Activated naive CD4-positive, alpha-beta T cell treated with anti-CD3 and anti-CD28 coated beads, Interleukin-2, amount 50 U/mL, for 24 hours (primary cell): ENCODE measurements at regions not wholly inside any gene's neighbourhood (a gene's known extent, or its start where the extent isn't known, plus 50 kb on each side); places are given as distances from the start of the nearest gene placed in this dataset.

Source experiments
- H3K27ac Mint-ChIP-seq: one replicate; pipeline ENCODE4 v1.8.0; 2021; ENCODE audit warnings: mild to moderate bottlenecking, mixed read lengths
- H3K27me3 Mint-ChIP-seq: one replicate; pipeline ENCODE4 v1.8.0; 2021; ENCODE audit warnings: mixed read lengths
- H3K36me3 Mint-ChIP-seq: one replicate; pipeline ENCODE4 v1.8.0; 2021; ENCODE audit warnings: mixed read lengths
- H3K4me1 Mint-ChIP-seq: one replicate; pipeline ENCODE4 v1.8.0; 2021; ENCODE audit warnings: mixed read lengths
- H3K4me3 Mint-ChIP-seq: one replicate; pipeline ENCODE4 v1.8.0; 2021; ENCODE audit warnings: mild to moderate bottlenecking, mixed read lengths
- H3K9me3 Mint-ChIP-seq: one replicate; pipeline ENCODE4 v1.8.0; 2021; ENCODE audit warnings: mixed read lengths

DNA sequence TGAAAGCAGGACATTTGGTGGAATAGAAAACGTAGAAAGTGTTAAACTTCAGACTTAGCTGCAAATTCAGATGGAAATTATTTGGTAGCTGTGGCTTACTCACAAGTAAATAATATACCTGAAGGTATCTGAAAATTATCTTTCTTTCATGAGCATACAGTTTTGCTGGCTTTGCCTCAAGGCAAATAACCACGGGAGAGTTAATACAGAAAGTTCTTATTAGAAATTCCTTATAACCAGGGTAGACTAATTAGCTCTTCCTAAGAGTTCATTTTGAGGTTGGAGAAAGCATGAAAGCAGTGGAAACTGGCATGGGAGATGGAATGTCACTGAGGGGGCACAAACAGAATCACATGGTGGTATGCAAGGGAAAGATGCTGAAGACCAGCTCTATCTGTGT, 217.5 kb downstream of the CD83 start:
- no peak overlapping the region for H3K4me3 Mint-ChIP-seq
- peaks cover 4% of the 10 kb centered on the region for H3K9me3 Mint-ChIP-seq
- H3K27me3 Mint-ChIP-seq: no peaks in the 10 kb centered on the region
- H3K4me1 Mint-ChIP-seq: peaks cover 4% of the 10 kb centered on the region
- peaks cover 4% of the 10 kb centered on the region for H3K36me3 Mint-ChIP-seq
- H3K27ac Mint-ChIP-seq: no peak overlapping the region

DNA sequence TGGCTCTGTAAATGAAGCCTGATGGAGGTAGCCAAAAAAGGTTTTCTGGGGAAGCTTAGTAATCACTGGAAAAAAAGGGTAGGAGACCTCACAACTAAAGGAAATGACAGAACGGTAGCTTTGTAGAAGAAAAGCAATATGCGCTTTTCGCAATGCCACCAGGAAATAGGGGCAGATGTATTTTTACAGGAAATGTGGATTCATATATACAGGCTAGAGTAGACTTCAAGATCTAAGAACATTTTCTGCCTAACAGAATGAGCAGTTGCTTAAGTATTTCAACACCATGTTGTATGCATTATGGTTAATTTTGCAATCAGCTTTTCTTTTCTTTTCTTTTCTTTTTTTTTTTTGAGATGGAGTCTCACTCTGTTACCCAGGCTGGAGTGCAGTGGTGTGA, 219.6 kb downstream of the CD83 start:
- peaks cover under 1% of the 10 kb centered on the region for H3K4me1 Mint-ChIP-seq
- H3K27ac Mint-ChIP-seq: no peak overlapping the region
- H3K27me3 Mint-ChIP-seq: no peaks in the 10 kb centered on the region
- H3K36me3 Mint-ChIP-seq: peaks cover 4% of the 10 kb centered on the region
- H3K9me3 Mint-ChIP-seq: peaks cover 4% of the 10 kb centered on the region
- H3K4me3 Mint-ChIP-seq: no peak overlapping the region

DNA sequence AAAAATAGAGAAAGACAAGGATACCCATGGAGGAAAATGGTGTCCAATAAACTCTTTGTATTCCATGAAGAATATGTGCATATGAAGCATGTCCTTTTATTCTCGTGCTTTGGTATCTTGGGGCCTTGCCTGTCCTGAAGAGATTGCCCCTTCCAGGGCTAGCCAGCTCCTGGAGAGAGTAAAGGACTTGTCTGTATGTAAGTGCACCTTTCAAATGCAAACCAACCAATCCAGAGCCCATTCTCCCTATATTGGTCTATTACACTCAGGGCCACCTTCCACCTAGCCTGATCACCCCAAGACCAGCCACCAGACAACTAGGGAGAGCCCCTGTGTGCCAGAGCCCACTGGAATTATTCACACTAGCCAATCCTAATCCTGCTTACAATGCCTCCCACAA, 221.6 kb downstream of the CD83 start:
- H3K36me3 Mint-ChIP-seq: peaks cover 4% of the 10 kb centered on the region
- H3K27me3 Mint-ChIP-seq: no peaks in the 10 kb centered on the region
- H3K4me3 Mint-ChIP-seq: no peak overlapping the region
- no peaks in the 10 kb centered on the region for H3K4me1 Mint-ChIP-seq
- no peak overlapping the region for H3K27ac Mint-ChIP-seq
- peaks cover 4% of the 10 kb centered on the region for H3K9me3 Mint-ChIP-seq

DNA sequence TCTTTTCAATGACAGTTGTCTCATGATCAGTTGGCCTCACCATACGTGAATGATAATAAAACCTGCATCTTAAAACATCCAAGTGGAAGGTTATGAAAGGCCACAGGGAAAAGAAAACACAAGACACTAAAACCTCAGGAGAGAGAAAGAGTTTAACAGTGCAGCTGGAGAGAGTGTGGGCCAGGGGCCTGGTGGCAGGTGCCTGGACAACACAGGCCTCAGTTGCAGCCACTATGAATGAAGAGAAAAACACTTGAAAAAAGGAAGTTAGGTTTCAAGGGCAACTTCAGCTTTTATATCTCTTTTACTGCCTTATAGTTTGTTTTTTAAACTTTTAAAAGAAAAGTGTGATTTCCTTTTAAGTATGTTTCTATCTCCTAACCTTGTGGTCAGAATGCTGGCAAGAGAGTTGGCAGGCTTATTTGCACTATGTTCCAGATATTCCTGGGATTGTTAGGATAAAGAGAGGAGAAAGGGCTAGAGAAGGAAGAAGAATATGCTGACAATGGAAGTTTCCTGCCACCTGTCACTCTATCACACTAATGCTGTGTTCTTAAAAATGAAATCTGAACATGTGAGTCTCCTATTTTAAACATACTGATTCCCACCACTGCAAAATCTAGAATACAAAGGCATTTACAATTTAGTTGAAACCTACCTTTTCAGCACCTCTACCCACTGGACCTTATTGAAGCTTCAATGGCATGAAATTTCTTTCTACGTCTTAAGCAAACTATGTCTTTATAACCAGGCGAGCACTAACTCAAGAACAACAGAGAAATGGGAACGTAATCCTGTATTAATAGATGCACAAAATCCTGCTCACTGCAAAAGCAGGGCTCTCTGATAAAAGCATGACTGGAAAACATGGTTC, 222.4 kb downstream of the CD83 start:
- peaks cover 4% of the 10 kb centered on the region for H3K36me3 Mint-ChIP-seq
- no peak overlapping the region for H3K4me3 Mint-ChIP-seq
- peaks cover 4% of the 10 kb centered on the region for H3K9me3 Mint-ChIP-seq
- H3K27ac Mint-ChIP-seq: no peak overlapping the region
- H3K4me1 Mint-ChIP-seq: no peaks in the 10 kb centered on the region
- H3K27me3 Mint-ChIP-seq: no peaks in the 10 kb centered on the region

DNA sequence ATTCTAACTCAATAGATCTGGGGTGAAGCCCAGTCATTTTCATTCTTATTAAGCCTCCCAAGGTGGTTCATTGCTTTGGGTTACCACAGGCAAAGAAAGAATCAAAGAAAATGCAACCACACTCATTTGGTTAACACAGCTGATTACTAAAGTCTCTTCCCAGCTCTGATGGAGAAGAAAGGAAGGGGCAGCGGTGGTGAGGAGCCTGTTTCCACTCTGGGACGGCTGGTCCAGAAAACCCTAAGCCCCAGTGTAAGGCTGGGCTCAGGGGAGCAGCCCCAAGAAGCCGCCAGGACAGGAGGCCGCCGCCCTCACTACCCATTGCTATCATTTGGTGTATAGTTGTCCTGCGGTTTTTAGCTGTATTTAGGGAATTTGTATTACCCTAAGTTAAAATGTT, 226.9 kb downstream of the CD83 start:
- Mint-ChIP-seq H3K4me1 (no peaks in the 10 kb centered on the region), H3K9me3 (no peaks in the 10 kb centered on the region), H3K27ac (no peak overlapping the region), H3K27me3 (no peaks in the 10 kb centered on the region), H3K4me3 (no peak overlapping the region), H3K36me3 (no peaks in the 10 kb centered on the region)

DNA sequence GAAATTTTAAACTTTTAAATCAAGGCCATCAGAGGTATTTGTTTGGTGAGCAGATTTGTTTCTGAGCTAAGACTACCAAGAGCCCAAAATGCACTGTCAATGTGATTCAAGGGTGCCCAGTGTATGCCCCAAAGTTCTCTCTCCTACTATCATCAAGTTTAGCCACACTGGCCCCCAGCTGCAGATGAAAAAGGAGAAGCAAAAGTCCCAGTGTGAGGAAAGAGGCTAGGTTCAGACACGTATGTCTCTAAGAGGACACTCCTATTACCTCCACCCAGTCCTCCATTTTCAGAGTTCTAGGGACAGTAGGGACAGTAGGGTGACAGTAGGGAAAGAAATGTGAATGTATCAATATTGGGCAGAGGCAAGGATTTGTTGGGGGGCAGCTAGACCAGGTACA, 230.8 kb downstream of the CD83 start:
- Mint-ChIP-seq H3K36me3 (no peaks in the 10 kb centered on the region), H3K27ac (peak overlapping the region; percentile 38), H3K27me3 (no peaks in the 10 kb centered on the region), H3K4me3 (no peak overlapping the region), H3K9me3 (no peaks in the 10 kb centered on the region), H3K4me1 (peaks cover 7% of the 10 kb centered on the region)

DNA sequence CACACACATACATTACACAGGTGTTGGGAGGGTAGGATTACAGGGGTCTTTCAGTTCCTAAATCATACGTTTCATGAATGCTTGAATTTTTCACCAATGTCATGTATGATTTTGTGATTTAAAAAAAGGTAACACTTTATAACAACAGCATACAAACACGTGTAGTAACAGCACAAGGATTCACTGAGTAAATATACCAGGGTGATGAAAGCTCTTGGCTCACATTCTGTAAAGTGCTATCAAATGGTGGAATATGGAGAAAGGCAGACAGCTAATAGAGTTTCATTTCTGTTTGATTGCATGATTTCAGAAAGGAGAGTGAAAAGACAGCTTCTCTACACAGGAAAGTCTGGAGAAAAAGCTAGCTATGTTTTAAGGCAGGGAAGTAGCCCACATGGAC, 231.9 kb downstream of the CD83 start:
- no peaks in the 10 kb centered on the region for H3K36me3 Mint-ChIP-seq
- no peaks in the 10 kb centered on the region for H3K27me3 Mint-ChIP-seq
- no peak overlapping the region for H3K27ac Mint-ChIP-seq
- H3K4me1 Mint-ChIP-seq: peaks cover 16% of the 10 kb centered on the region
- H3K9me3 Mint-ChIP-seq: no peaks in the 10 kb centered on the region
- H3K4me3 Mint-ChIP-seq: no peak overlapping the region

DNA sequence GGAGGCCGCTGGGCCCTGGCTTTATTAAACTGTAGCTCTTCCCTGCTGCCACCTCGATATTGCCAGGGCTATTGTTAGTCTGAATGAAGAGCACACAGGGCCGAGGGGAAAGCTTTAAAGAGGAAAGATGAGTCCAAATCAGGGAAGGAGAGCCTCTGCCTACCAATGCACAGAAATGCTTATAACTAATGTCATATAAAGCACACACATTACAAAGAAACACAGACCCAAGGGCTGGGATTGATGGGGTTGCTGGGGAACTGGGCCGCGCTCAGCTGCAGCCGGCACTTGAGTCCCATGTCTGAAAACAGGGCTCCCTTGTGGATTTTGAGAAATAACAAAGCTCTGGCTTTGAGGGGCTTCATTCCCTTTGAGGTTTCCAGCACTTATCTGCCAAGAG, 232.6 kb downstream of the CD83 start:
- H3K4me3 Mint-ChIP-seq: no peak overlapping the region
- no peaks in the 10 kb centered on the region for H3K36me3 Mint-ChIP-seq
- H3K27me3 Mint-ChIP-seq: no peaks in the 10 kb centered on the region
- peaks cover 23% of the 10 kb centered on the region for H3K4me1 Mint-ChIP-seq
- no peaks in the 10 kb centered on the region for H3K9me3 Mint-ChIP-seq
- H3K27ac Mint-ChIP-seq: no peak overlapping the region

DNA sequence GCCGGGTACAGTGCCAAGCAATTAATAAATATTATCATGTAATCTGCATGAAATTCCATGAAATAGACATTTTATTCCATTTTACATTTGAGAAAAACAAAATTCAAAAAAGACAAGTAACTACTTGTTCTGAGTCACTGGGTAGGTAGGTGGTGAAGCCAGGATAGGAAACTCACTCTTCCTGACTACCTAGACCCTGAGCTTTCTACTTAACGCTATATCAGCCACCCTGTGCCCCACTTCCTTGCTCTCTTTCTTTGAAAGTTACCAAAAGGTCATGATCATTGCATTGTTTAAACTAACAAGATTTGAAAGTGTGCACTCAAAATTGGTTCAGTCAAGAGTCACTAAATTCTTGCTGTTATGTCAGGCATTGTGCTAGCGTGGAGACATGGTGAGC, 235.7 kb downstream of the CD83 start:
- no peak overlapping the region for H3K27ac Mint-ChIP-seq
- H3K36me3 Mint-ChIP-seq: no peaks in the 10 kb centered on the region
- no peak overlapping the region for H3K4me3 Mint-ChIP-seq
- peaks cover 26% of the 10 kb centered on the region for H3K4me1 Mint-ChIP-seq
- H3K9me3 Mint-ChIP-seq: no peaks in the 10 kb centered on the region
- H3K27me3 Mint-ChIP-seq: no peaks in the 10 kb centered on the region

DNA sequence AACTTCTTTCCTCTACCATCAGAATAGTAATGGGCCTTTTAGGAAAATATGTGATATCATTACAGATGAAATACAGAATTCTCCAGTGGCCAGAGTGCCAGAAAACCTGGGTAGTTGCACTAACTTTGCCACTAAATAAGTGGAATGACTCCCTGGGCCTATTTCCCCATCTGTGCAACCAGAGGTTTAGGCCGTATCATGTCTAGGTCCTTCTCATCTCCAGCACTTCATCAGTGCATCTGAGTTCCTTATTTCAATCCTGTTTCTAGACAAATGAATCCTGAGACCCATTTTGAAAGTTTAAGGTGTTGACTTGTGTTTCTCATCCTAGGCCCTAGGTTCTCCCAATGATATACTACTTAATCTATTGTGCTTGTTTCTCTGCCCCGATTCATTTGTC, 236.2 kb downstream of the CD83 start:
- Mint-ChIP-seq H3K9me3 (no peaks in the 10 kb centered on the region), H3K4me3 (no peak overlapping the region), H3K36me3 (no peaks in the 10 kb centered on the region), H3K27ac (no peak overlapping the region), H3K4me1 (peaks cover 26% of the 10 kb centered on the region), H3K27me3 (no peaks in the 10 kb centered on the region)

DNA sequence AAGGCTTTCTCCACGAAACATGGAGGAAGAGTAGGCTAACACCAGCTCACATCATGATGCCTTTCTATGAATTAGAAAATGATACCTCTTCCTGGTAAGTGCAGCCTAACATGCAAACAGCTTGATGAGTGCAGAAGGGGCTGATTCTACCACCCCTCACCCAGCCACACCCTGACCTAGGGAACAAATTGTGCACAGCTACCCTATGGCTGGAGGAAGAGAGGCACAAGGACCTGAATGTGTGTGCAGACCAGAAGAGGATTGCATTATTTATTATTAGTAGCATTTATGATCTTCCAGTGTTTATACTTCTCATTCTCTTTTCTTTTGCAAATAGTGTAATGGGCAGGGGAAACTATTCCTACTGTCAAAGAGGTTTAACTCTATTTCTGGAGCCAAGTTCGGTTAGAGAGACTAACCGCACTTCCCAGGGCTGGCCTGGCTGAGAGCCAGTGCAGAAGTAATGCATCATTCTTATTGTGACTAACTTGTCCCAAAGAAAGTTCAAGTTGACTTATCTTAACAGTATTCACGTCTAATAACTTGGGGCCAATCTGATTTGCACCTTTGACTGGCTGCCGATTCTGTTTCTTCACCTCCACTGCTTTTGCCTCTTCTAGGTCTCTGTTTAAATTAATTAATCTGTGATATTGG, 237.5 kb downstream of the CD83 start:
- Mint-ChIP-seq H3K4me3 (no peak overlapping the region), H3K36me3 (no peaks in the 10 kb centered on the region), H3K4me1 (peaks cover 26% of the 10 kb centered on the region), H3K27me3 (no peaks in the 10 kb centered on the region), H3K9me3 (no peaks in the 10 kb centered on the region), H3K27ac (no peak overlapping the region)

DNA sequence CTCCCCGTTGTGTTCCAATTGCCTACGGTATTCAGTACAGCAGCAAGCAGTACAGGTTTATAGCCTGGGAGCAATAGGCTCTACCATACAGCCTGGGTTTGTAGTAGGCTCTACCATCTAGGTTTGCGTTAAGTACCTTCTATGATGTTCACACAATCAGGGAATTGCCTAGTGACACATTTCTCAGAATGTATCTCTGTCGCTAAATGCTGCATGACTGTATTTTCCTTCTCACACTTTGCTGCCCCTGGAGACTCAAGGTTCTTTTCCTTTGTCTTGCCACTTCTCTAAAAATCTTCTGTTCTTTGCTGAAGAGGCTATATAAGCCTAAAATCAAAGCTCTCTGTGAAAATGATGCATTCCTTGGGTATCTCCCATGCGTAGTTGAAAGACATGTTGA, 241.9 kb downstream of the CD83 start:
- Mint-ChIP-seq H3K27ac (no peak overlapping the region), H3K4me1 (peaks cover 11% of the 10 kb centered on the region), H3K36me3 (no peaks in the 10 kb centered on the region), H3K27me3 (no peaks in the 10 kb centered on the region), H3K4me3 (no peak overlapping the region), H3K9me3 (no peaks in the 10 kb centered on the region)

DNA sequence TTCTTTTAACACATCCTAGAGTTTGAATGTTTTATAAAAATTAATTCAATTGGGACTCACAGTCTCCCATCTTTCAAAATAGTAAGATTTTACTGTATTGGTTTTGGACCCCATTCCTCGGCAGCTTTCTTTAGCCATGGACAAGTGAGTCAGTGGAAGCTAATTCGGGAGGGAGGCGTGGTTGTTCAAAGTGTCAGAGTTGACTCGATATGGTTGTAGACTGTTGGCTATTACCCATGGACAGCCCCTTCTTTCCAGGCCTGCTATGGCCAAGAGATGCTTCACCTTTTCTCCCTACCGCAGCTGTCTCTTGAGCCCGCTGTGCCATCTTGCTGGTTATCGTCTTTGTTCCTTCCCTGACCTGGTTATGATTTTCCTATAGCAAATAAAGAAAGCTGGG, 243.0 kb downstream of the CD83 start:
- H3K4me3 Mint-ChIP-seq: no peak overlapping the region
- no peaks in the 10 kb centered on the region for H3K36me3 Mint-ChIP-seq
- H3K4me1 Mint-ChIP-seq: no peaks in the 10 kb centered on the region
- H3K27ac Mint-ChIP-seq: no peak overlapping the region
- H3K9me3 Mint-ChIP-seq: no peaks in the 10 kb centered on the region
- no peaks in the 10 kb centered on the region for H3K27me3 Mint-ChIP-seq

DNA sequence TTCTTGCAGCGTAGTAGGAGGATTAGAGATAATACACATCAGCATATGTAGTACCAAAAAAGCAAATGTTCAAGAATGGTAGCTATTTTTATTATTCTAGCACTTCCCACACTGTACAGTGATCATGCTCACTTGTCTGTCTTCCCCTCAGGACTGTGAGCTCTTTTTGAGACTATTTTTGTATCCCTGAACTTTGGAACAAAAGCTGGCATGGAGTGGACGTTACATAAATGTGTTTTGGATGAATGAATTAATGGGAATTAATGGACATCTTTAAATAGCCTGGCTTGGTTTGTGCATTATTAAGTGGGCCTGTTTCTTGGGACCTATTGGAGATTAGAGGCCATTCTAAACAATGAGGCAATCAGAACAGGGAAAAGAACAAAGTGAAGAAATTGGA, 243.7 kb downstream of the CD83 start:
- Mint-ChIP-seq H3K27me3 (no peaks in the 10 kb centered on the region), H3K27ac (no peak overlapping the region), H3K4me3 (no peak overlapping the region), H3K36me3 (no peaks in the 10 kb centered on the region), H3K4me1 (no peaks in the 10 kb centered on the region), H3K9me3 (no peaks in the 10 kb centered on the region)

DNA sequence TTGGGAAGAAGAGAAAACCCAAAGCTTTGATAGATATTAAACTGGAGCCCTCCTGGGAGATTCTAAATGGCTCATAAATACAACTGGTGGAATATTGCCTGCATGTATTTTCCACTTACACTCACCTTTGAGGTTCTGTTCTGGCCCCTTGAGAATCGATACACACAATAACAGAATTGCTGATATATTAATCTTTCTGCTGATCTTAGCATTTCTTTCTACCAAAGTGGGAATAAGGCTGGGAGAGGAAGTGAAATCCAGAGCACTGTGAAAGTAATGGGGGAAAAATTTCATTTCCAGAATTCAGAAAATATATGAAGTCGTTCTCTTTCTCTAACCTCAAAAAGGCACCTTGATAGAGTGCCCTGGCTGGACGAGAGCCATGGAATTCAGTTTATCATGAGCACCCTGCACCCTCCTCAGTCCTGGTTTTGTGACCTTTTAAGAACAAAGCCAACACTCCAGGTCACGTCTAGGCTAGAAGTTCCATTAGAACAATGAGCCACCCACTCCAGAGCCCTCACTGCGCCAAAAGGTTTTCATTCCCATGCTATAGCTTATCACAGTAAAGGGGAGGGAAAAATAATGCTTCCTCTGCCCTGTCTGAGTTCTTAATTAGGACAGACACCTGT, 244.5 kb downstream of the CD83 start:
- Mint-ChIP-seq H3K4me3 (no peak overlapping the region), H3K4me1 (no peaks in the 10 kb centered on the region), H3K27ac (no peak overlapping the region)

DNA sequence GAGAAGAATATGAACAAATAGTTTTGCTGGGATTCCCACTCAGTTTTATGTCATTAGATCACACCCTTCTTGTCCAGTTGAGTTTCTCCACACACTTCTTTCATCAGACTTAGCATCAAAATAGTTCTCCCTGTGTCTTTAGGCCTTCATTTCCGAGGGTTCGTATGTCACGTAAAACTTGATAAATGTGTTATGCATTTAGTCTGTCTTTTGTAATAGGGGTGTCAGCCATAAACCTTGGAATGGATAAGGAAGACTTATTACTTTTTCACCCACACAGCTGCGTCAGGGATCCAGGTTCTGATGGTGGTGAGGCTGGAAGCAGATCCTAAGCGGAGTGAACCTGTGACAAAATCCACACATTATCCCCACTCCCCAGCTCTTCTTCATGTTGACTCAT, 246.8 kb downstream of the CD83 start:
- no peak overlapping the region for H3K27ac Mint-ChIP-seq
- no peaks in the 10 kb centered on the region for H3K27me3 Mint-ChIP-seq
- no peaks in the 10 kb centered on the region for H3K4me1 Mint-ChIP-seq
- H3K9me3 Mint-ChIP-seq: no peaks in the 10 kb centered on the region
- H3K4me3 Mint-ChIP-seq: no peak overlapping the region
- no peaks in the 10 kb centered on the region for H3K36me3 Mint-ChIP-seq

More for the DNA sequence above, 244.5 kb downstream of the CD83 start:
- Mint-ChIP-seq H3K9me3 (no peaks in the 10 kb centered on the region), H3K27me3 (no peaks in the 10 kb centered on the region), H3K36me3 (no peaks in the 10 kb centered on the region)
